ENCODE measurements at regions not wholly inside any gene's neighbourhood (a gene's known extent, or its start where the extent isn't known, plus 50 kb on each side); places are given as distances from the start of the nearest gene placed in this dataset.

DNA sequence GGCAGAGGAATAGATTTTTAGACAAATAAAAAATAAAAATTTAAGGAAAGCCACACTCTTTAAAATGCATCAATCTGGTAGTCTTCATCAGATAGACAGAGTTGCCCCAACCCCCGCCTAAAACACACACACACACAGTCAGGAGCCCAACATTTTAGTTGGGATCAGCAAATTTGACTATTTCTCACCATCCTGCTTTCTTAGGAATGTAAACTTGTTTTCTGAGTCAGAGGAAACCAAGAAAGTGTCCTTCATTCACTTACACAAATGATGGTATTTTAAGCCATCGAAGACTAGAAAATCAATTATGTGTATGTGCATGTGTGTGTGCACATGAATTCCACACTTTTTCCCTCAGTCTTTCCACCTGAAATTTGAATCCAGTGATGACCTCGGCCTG, 1657.5 kb downstream of the SLITRK1 start:
- intact Hi-C loops (cut with DNase I): no loop called here
- Histone ChIP-seq H3K9me3 (no peaks in the 10 kb centered on the region), H3K4me3 (no peak overlapping the region), H3K27me3 (replicated peaks; ENCODE audit: insufficient read depth) (no peaks in the 10 kb centered on the region), H3K4me1 (replicated peaks) (no peaks in the 10 kb centered on the region), H3K27ac (no peak overlapping the region), H3K36me3 (no peaks in the 10 kb centered on the region)
- TF ChIP-seq POLR2AphosphoS5 (IDR thresholded peaks at IDR 0.05) (no peak), POLR2A (IDR thresholded peaks at IDR 0.05) (no peak)
- TF ChIP-seq, protein P1, sequence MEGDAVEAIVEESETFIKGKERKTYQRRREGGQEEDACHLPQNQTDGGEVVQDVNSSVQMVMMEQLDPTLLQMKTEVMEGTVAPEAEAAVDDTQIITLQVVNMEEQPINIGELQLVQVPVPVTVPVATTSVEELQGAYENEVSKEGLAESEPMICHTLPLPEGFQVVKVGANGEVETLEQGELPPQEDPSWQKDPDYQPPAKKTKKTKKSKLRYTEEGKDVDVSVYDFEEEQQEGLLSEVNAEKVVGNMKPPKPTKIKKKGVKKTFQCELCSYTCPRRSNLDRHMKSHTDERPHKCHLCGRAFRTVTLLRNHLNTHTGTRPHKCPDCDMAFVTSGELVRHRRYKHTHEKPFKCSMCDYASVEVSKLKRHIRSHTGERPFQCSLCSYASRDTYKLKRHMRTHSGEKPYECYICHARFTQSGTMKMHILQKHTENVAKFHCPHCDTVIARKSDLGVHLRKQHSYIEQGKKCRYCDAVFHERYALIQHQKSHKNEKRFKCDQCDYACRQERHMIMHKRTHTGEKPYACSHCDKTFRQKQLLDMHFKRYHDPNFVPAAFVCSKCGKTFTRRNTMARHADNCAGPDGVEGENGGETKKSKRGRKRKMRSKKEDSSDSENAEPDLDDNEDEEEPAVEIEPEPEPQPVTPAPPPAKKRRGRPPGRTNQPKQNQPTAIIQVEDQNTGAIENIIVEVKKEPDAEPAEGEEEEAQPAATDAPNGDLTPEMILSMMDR (IDR thresholded peaks at IDR 0.05): no peak
- DNase-seq (ENCODE audit: low spot score): no peak
- WGBS: 82% methylated on average over 3 of the region's 3 CpGs

DNA sequence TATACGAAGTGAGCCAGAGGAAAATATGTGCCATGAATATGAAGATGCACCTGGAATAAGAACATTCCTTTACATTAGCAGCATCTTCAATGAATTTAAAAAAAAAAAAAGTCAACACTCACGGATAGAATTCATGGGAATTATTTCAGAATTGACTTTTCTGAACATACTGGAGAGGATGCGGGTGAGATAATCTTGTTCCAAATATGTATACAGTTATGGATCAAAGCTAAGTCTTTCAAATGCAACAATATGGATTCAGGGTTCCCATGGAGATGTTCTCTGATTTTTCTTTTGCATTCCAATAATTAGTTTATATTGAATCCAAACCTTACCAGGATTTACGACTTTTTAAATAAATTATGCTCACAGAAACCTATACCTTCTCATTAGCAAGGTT, 1660.7 kb downstream of the SLITRK1 start:
- H3K4me1 ChIP-seq (replicated peaks): no peaks in the 10 kb centered on the region
- H3K27me3 ChIP-seq (replicated peaks; ENCODE audit: insufficient read depth): no peaks in the 10 kb centered on the region
- no peaks in the 10 kb centered on the region for H3K36me3 ChIP-seq
- no peak overlapping the region for H3K4me3 ChIP-seq
- no peaks in the 10 kb centered on the region for H3K9me3 ChIP-seq
- WGBS: 89% methylated on average over 4 of the region's 4 CpGs
- intact Hi-C loops (cut with DNase I): no loop called here
- no peak overlapping the region for H3K27ac ChIP-seq
- TF ChIP-seq, protein P1 (IDR thresholded peaks at IDR 0.05): no peak
- TF ChIP-seq POLR2AphosphoS5 (IDR thresholded peaks at IDR 0.05) (no peak), POLR2A (IDR thresholded peaks at IDR 0.05) (no peak)
- no peak for DNase-seq (ENCODE audit: low spot score)

DNA sequence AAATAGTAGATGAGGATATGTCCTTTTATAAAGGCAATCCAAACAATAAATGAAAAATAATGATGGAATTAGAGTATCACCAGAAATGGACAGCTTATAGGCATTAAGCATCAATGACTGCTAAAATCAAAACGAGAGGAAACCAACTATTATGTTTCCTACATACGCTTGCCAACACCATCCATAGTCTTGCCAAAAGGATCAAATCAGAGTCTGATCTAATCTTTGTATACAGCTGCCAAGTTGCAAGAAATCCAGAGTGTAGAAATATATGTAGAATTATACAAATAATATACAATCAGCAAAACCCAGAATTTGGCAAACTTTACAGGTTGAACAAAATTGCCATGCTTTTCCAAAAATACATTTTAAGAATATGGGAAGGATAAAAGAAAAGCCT, 1661.6 kb downstream of the SLITRK1 start:
- 40% methylated on average over 2 of the region's 2 CpGs for WGBS

DNA sequence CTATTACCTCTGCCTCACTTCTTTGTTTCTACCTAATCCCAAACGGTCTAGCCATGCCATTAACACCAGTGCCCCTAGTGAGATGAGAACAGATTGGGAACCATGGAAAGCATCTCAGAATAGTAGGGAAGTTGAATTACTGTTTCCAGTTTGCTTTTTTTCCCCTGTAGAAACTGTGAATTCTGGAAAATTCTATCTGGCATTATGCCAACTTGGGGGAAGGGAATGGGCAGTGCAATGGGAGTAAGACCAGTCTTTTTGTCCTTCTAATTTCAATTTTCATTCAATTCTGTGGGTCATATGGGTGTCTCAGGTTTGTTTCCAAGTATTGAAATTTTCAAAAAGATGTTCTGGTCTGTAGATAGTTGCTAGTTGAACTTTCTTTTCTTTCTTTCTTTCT, 1666.1 kb downstream of the SLITRK1 start:
- intact Hi-C loops (cut with DNase I): no loop called here
- Histone ChIP-seq H3K36me3 (no peaks in the 10 kb centered on the region), H3K4me3 (no peak overlapping the region), H3K9me3 (no peaks in the 10 kb centered on the region), H3K27ac (no peak overlapping the region), H3K4me1 (replicated peaks) (no peaks in the 10 kb centered on the region), H3K27me3 (replicated peaks; ENCODE audit: insufficient read depth) (no peaks in the 10 kb centered on the region)
- TF ChIP-seq, protein P1 (IDR thresholded peaks at IDR 0.05): no peak
- TF ChIP-seq POLR2A (IDR thresholded peaks at IDR 0.05) (no peak), POLR2AphosphoS5 (IDR thresholded peaks at IDR 0.05) (no peak)
- no peak for DNase-seq (ENCODE audit: low spot score)
- WGBS: 81% methylated on average over 1 of the region's 1 CpG

More for the DNA sequence above, 1661.6 kb downstream of the SLITRK1 start:
- H3K9me3 ChIP-seq: no peaks in the 10 kb centered on the region
- H3K27me3 ChIP-seq (replicated peaks; ENCODE audit: insufficient read depth): no peaks in the 10 kb centered on the region
- H3K4me3 ChIP-seq: no peak overlapping the region
- no peak overlapping the region for H3K27ac ChIP-seq
- H3K36me3 ChIP-seq: no peaks in the 10 kb centered on the region
- no peak for DNase-seq (ENCODE audit: low spot score)
- H3K4me1 ChIP-seq (replicated peaks): no peaks in the 10 kb centered on the region
- TF ChIP-seq, protein P1 (IDR thresholded peaks at IDR 0.05): no peak
- TF ChIP-seq POLR2A (IDR thresholded peaks at IDR 0.05) (no peak), POLR2AphosphoS5 (IDR thresholded peaks at IDR 0.05) (no peak)
- intact Hi-C loops (cut with DNase I): no loop called here

DNA sequence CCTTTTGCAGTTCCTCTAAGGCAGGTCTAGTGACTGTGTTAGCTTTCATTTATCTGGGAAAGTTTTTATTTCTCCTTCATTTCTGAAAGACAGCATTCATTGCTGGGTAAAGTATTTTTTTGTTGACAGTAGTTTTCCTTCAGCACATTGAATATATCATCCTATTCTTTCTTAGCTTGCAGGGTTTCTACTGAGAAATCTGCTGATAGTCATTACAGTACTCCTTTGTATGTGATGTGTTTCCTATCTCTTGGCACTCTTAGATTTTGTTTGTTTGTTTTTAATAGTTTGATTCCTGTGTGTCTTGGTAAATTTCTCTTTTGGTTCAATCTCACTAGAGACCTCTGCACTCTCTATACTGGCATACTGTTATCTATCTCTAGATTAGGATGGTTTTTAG, 1667.9 kb downstream of the SLITRK1 start:
- no peak for DNase-seq (ENCODE audit: low spot score)
- H3K36me3 ChIP-seq: no peaks in the 10 kb centered on the region
- TF ChIP-seq, protein P1 (IDR thresholded peaks at IDR 0.05): no peak
- TF ChIP-seq POLR2A (IDR thresholded peaks at IDR 0.05) (no peak), POLR2AphosphoS5 (IDR thresholded peaks at IDR 0.05) (no peak)
- no peaks in the 10 kb centered on the region for H3K9me3 ChIP-seq
- intact Hi-C loops (cut with DNase I): no loop called here
- no peak overlapping the region for H3K27ac ChIP-seq
- no peak overlapping the region for H3K4me3 ChIP-seq
- H3K4me1 ChIP-seq (replicated peaks): no peaks in the 10 kb centered on the region
- H3K27me3 ChIP-seq (replicated peaks; ENCODE audit: insufficient read depth): no peaks in the 10 kb centered on the region
